Fibroblast of villous mesenchyme (primary cell): ENCODE measurements at regions not wholly inside any gene's neighbourhood (a gene's known extent, or its start where the extent isn't known, plus 50 kb on each side); places are given as distances from the start of the nearest gene placed in this dataset.
"Not testable (repeated sequence)": the region's sequence is repeated elsewhere in the genome, so short reads cannot be mapped to it uniquely, and the experiment has no call there.

Source experiments
- DNase-seq: peaks from one replicate; pipeline ENCODE4 v3.0.0-alpha.2; 2010; ENCODE audit warnings: low read depth
- H3K4me3 ChIP-seq: 2 replicates; pipeline ENCODE4 v1.5.1; 2011; ENCODE audit warnings: low read depth, mild to moderate bottlenecking, low read length
- TF ChIP-seq, protein P1 (sequence below): IDR thresholded peaks from 2 replicates; pipeline ENCODE4 v1.5.1; 2012; ENCODE audit warnings: low read depth, mild to moderate bottlenecking, low read length; ENCODE audit not compliant: insufficient read depth

DNA sequence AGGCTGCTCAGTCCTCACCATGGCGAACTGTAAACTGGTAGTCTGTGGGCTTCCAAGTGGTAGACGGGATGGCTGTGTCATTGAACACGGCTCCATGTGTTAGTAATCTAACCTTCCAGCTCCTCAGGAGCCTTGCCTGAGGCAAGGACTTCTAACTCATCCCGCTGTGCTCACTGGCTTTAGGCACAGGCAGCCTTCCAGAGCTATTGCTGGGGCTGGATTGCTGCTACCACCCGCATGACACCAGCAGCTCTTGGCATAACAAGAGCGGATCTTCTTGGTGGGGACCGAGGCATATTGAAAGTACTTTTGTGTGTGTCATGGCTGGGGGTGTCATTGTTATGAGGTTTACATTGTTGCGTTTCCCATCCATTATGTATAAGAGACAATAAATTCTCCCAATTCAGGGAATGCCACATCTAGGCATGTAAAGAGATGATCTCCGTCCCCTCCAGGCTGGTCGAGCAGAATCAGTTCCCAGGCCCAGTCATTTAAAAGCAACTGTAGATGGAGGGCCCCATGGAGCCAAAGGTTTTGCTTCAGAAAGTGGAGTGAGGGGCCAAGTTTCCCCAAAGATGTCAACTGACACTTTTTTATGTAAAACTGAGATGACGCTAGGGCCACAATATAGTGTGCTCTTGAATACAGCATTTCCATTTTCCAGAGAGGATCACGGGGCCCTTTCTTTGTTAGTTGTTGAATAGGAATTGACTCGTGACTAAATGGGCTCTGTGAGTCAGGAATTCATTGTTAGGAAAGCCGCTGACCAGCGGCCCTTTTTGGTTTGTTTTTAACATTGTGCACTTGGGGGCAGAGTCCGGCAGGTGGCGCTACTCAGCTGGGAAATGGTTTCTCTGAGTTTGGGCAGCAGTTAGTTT is 759.5 kb downstream of the TAF11L14 start:
- H3K4me3 ChIP-seq, result no peak overlapping the region
- peak; percentile 11 for DNase-seq
- TF ChIP-seq, protein P1, sequence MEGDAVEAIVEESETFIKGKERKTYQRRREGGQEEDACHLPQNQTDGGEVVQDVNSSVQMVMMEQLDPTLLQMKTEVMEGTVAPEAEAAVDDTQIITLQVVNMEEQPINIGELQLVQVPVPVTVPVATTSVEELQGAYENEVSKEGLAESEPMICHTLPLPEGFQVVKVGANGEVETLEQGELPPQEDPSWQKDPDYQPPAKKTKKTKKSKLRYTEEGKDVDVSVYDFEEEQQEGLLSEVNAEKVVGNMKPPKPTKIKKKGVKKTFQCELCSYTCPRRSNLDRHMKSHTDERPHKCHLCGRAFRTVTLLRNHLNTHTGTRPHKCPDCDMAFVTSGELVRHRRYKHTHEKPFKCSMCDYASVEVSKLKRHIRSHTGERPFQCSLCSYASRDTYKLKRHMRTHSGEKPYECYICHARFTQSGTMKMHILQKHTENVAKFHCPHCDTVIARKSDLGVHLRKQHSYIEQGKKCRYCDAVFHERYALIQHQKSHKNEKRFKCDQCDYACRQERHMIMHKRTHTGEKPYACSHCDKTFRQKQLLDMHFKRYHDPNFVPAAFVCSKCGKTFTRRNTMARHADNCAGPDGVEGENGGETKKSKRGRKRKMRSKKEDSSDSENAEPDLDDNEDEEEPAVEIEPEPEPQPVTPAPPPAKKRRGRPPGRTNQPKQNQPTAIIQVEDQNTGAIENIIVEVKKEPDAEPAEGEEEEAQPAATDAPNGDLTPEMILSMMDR, result peak; percentile 70

DNA sequence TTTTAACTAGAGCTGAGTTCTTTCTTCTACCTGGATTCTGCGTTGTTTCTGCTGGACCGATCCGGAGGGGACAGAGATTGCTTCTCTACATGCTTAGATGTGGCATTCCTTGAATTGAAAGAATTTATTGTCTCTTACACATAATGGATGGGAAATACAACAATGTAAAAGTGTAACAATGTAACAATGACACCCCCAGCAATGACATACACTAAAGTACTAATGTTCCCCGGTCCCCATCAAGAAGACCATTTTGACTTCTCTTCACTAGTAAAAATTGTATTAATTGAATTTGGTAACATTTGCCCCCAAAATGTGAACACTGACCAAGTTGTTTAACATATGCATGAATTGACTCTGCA is 760.2 kb downstream of the TAF11L14 start:
- DNase-seq, result no peak
- TF ChIP-seq, protein P1, result no peak
- no peak overlapping the region for H3K4me3 ChIP-seq

DNA sequence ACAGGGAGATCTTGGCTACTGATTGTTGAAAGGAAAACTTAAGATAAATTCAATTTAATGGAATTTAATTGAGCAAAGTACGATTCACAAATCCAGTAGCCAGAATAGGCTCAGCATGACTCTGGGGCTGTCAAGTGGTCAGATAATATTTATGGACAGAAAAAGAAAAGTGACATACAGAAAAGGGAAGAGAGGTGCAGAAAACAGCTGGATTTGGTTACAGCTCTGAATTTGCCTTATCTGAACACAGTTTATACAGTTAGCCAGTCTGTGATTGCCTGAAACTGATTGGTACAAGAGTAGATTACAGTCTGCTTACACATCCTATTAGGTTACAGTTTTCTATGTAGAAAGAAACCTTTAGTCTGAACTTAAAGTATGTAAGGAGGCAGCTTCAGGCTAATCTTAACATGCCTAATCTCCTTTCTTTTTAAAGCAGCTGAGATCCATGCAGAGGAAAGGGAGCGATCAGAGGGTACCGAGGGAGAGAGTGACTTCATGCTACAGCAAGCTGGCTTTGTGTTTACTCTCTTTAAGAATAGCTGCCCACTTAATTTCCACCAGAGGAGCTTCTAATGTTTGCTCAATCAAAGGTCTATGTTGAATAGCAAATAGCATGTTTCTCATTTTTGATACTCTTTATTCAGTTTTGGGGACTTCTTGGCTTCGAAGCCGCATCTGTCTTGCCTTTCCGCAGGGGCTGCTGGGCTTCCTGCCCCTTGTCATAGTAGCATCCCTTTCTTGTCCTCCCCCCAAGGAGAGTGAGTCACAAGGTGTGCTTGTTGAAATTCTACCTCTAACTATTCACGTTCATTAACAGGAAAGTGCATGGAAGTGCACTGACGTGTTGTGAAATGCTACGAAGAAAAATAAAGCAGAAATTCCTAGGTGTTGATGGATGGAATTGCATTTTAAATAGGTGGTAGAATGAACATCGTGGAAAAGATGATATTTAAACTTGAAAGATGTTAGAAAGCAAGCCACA is 761.2 kb downstream of the TAF11L14 start:
- TF ChIP-seq, protein P1, result no peak
- DNase-seq, result no peak
- no peak overlapping the region for H3K4me3 ChIP-seq

DNA sequence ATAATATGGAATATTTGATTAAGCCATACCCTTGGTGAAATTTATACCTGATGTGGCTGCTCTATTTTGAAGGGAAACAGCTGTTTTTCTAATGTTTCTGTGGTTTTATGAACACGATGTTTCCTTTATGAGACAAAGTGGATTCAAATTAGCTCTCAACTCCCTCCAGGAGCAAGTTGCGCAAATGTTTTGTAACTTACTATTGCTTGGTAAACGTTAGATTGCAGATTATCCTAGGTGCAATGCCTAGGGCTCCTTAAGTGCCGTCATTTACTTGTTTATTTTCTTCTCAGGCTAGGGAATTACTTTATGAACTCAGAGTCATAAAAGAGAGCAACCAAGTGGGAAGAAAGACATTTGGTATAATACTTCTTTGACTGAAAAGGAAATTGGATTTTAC is 763.1 kb downstream of the TAF11L14 start:
- TF ChIP-seq, protein P1, result no peak
- DNase-seq, result no peak
- H3K4me3 ChIP-seq, result no peak overlapping the region

DNA sequence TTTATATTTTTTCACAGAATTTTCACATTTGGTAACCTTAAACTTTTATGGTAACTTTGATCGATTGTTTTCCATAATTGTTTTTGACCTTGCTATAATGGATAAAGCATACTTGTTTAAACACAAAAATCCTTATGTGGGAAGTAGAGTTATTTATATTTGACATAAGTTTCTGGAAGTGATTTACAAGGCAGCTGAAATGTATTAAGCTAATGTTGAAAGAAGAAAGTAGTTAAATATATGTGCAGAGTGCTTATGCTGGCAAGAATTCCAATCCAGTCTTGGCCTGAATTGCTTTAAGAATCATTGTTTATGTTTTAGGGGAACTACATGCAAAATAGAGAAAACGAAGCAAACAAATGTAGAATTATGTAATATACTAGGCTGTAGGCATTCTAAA is 763.6 kb downstream of the TAF11L14 start:
- DNase-seq, result no peak
- TF ChIP-seq, protein P1, result no peak
- no peak overlapping the region for H3K4me3 ChIP-seq

DNA sequence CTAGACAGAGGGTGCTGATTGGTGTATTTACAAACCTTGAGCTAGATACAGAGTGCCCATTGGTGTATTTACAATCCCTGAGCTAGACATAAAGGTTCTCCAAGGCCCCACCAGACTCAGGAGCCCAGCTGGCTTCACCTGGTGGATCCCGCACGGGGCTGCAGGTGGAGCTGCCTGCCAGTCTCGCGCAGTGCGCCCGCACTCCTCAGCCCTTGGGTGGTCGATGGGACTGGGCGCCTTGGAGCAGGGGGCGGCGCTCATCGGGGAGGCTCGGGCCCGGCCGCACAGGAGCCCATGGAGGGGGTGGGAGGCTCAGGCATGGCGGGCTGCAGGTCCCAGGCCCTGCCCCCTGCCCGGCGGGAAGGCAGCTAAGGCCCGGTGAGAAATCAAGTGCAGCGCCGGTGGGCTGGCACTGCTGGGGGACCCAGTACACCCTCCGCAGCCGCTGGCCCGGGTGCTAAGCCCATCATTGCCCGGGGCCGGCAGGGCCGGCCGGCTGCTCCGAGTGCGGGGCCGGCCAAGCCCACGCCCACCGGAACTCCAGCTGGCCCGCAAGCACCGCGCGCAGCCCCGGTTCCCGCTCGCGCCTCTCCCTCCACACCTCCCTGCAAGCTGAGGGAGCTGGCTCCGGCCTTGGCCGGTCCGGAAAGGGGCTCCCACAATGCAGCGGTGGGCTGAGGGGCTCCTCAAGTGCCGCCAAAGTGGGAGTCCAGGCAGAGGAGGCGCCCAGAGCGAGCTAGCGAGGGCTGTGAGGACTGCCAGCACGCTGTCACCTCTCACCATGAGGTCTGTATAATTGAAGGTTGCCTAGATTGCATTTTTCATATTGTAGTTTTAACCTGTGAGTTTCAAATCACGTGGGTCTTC is 765.4 kb downstream of the TAF11L14 start:
- H3K4me3 ChIP-seq, DNase-seq: not testable (repeated sequence)
